ENCODE measurements at regions not wholly inside any gene's neighbourhood (a gene's known extent, or its start where the extent isn't known, plus 50 kb on each side); places are given as distances from the start of the nearest gene placed in this dataset.

GRCh38 chr20:37627060-37627766 lies 66.6 kb upstream of the CTNNBL1 start:
- H3K9me3 ChIP-seq (replicated peaks; ENCODE audit: control insufficient read depth, insufficient read depth, low read length) = no peaks in the 10 kb centered on the region
- no peak overlapping the region for H3K4me3 ChIP-seq
- ChIA-PET POLR2A (no interaction called here), SMC1A (ENCODE audit: uncharacterized antibody, unreplicated experiment) (no interaction called here), RAD21 (ENCODE audit: unreplicated experiment) (no interaction called here), CTCF (no interaction called here)
- BruUV-seq (replicated peaks) = no TSS peak
- no peaks in the 10 kb centered on the region for H3K79me2 ChIP-seq (ENCODE audit: control insufficient read depth, insufficient read depth, low read length)
- no peak for DNase-seq (ENCODE audit: low read depth, low spot score)
- H2AFZ ChIP-seq (ENCODE audit: control insufficient read depth, low read depth, low read length) = no peak overlapping the region
- H3K4me2 ChIP-seq (ENCODE audit: control insufficient read depth, insufficient read depth) = no peak overlapping the region
- peak; percentile 66 for ATAC-seq
- no peak overlapping the region for H3K9ac ChIP-seq (ENCODE audit: control insufficient read depth, insufficient read depth, low read length)
- FAIRE-seq = no peak
- H3K27me3 ChIP-seq (replicated peaks in 1 of 2; ENCODE audit: control insufficient read depth in 2 of 2, insufficient read depth in 2 of 2, low read length in 1 of 2) = no peaks in the 10 kb centered on the region; a peak in 1 of 4 replicates
- 16% methylated on average over 15 of the region's 15 CpGs for WGBS (ENCODE audit: insufficient coverage, insufficient replicate concordance, low lambda C conversion rate, missing lambda C conversion rate)
- H3K36me3 ChIP-seq (ENCODE audit: control insufficient read depth in 2 of 2, insufficient read depth in 2 of 2, low read length in 1 of 2) = no peaks in the 10 kb centered on the region
- in situ Hi-C loops (cut with MboI) = no loop called here
- H3K27ac ChIP-seq (ENCODE audit: control insufficient read depth, insufficient read depth) = no peak overlapping the region
- H4K20me1 ChIP-seq (ENCODE audit: control insufficient read depth, insufficient read depth) = no peaks in the 10 kb centered on the region
- H3K4me1 ChIP-seq (ENCODE audit: control insufficient read depth, insufficient read depth, low read length) = no peaks in the 10 kb centered on the region
- TF ChIP-seq RCOR1 (conservative IDR thresholded peaks at IDR 0.05; ENCODE audit: low read depth, low read length) (peak; percentile 95; the same call in 1 of the 2 replicates), MXI1 (IDR thresholded peaks at IDR 0.05; ENCODE audit: low read depth, low read length) (0 out of 2 replicates have a peak, but pooled peaks have one; percentile 34), SREBF1 (IDR thresholded peaks at IDR 0.05; ENCODE audit: low read length) (peak; percentile 92), MTA2 (IDR thresholded peaks at IDR 0.05; ENCODE audit: low read depth) (no peak), SIN3A (IDR thresholded peaks at IDR 0.05; ENCODE audit: low read depth, low read length) (peak; percentile 70; the same call in 1 of the 2 replicates), CREB1 (IDR thresholded peaks at IDR 0.05; ENCODE audit: low read depth) (peak; percentile 71; the same call in 1 of the 2 replicates), REST (IDR thresholded peaks at IDR 0.05; ENCODE audit: low read depth, low read length) (peak; percentile 99), ATF7 (IDR thresholded peaks at IDR 0.05; ENCODE audit: low read depth) (peak; percentile 34; the same call in 1 of the 2 replicates), ZBTB40 (IDR thresholded peaks at IDR 0.05; ENCODE audit: borderline replicate concordance) (peak; percentile 77), IKZF2 (IDR thresholded peaks at IDR 0.05) (no peak), EP300 (IDR thresholded peaks at IDR 0.05; ENCODE audit: borderline replicate concordance in 1 of 2, control insufficient read depth in 1 of 2, low read depth in 2 of 2, low read length in 2 of 2) (no peak), CREM (IDR thresholded peaks at IDR 0.05; ENCODE audit: low read depth) (peak; percentile 81)
- TF ChIP-seq, protein P1, sequence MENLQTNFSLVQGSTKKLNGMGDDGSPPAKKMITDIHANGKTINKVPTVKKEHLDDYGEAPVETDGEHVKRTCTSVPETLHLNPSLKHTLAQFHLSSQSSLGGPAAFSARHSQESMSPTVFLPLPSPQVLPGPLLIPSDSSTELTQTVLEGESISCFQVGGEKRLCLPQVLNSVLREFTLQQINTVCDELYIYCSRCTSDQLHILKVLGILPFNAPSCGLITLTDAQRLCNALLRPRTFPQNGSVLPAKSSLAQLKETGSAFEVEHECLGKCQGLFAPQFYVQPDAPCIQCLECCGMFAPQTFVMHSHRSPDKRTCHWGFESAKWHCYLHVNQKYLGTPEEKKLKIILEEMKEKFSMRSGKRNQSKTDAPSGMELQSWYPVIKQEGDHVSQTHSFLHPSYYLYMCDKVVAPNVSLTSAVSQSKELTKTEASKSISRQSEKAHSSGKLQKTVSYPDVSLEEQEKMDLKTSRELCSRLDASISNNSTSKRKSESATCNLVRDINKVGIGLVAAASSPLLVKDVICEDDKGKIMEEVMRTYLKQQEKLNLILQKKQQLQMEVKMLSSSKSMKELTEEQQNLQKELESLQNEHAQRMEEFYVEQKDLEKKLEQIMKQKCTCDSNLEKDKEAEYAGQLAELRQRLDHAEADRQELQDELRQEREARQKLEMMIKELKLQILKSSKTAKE (IDR thresholded peaks at IDR 0.05; ENCODE audit: low read depth, poor library complexity, severe bottlenecking) = no peak
- intact Hi-C loops (cut with micrococcal nuclease; ENCODE audit: unreplicated experiment) = no loop called here
